Left lobe of liver (tissue), 2 donors: ENCODE measurements at regions not wholly inside any gene's neighbourhood (a gene's known extent, or its start where the extent isn't known, plus 50 kb on each side); places are given as distances from the start of the nearest gene placed in this dataset.

ENCODE experiments used
- ATAC-seq: fragments of 200-7000 bp; cut with Tn5 transposase; one replicate; pipeline ENCODE4 v1.9.1; 2020; ENCODE audit warnings: mild to moderate bottlenecking, moderate library complexity
- DNase-seq: peaks from one replicate; pipeline ENCODE4 v3.0.0-alpha.2; 2020; ENCODE audit warnings: low spot score
- donor health status: DM: no; HTN: no; CAD: no; lungs with moderate emphysema.
- donor health status: DM: no; HTN: yes; CAD: no.

- ATAC-seq (no peak), DNase-seq (no peak)
Observed at GRCh38 chr9:127553793-127554192, 58.3 kb upstream of the STXBP1 start.

- no peak for ATAC-seq
Observed at GRCh38 chr9:127554966-127555839, 56.9 kb upstream of the STXBP1 start.

GRCh38 chr9:127555840-127556820, 55.9 kb upstream of the STXBP1 start:
- DNase-seq (no peak), ATAC-seq (peak; percentile 39)

More at GRCh38 chr9:127554966-127555839, 56.9 kb upstream of the STXBP1 start:
- no peak for DNase-seq

- ATAC-seq (no peak), DNase-seq (no peak)
Observed at GRCh38 chr9:127556871-127557270, 55.2 kb upstream of the STXBP1 start.

- ATAC-seq, result peak; percentile 25
- no peak for DNase-seq
Observed at GRCh38 chr9:127557466-127557869, 54.6 kb upstream of the STXBP1 start.

GRCh38 chr9:127557998-127558546, 54.0 kb upstream of the STXBP1 start:
- no peak for DNase-seq
- ATAC-seq, result no peak

GRCh38 chr9:127558581-127559246, 53.4 kb upstream of the STXBP1 start:
- DNase-seq (no peak), ATAC-seq (no peak)

- no peak for DNase-seq
- ATAC-seq, result no peak
Observed at GRCh38 chr9:127559247-127559680, 52.8 kb upstream of the STXBP1 start.

GRCh38 chr9:127561491-127562278, 50.4 kb upstream of the STXBP1 start:
- DNase-seq (no peak), ATAC-seq (no peak)
